ENCODE measurements at regions not wholly inside any gene's neighbourhood (a gene's known extent, or its start where the extent isn't known, plus 50 kb on each side); places are given as distances from the start of the nearest gene placed in this dataset.

GRCh38 chr15:31510057-31510456, 183.4 kb downstream of the KLF13 start:
- DNase-seq (ENCODE audit: low read depth in 2 of 2): no peak

GRCh38 chr15:31511707-31512310, 185.2 kb downstream of the KLF13 start:
- no peak for DNase-seq (ENCODE audit: low read depth in 2 of 2)

- no peak for DNase-seq (ENCODE audit: low read depth in 2 of 2)
Measured at GRCh38 chr15:31513178-31513577, 186.5 kb downstream of the KLF13 start.

GRCh38 chr15:31516440-31516839, 189.8 kb downstream of the KLF13 start:
- no peak for DNase-seq (ENCODE audit: low read depth in 2 of 2)

- no peak for DNase-seq (ENCODE audit: low read depth in 2 of 2)
Measured at GRCh38 chr15:31516874-31517273, 190.2 kb downstream of the KLF13 start.

GRCh38 chr15:31517711-31518110, 191.1 kb downstream of the KLF13 start:
- DNase-seq (ENCODE audit: low read depth in 2 of 2): no peak

- no peak for DNase-seq (ENCODE audit: low read depth in 2 of 2)
Measured at GRCh38 chr15:31522028-31522427, 195.4 kb downstream of the KLF13 start.

GRCh38 chr15:31523027-31523654, 196.5 kb downstream of the KLF13 start:
- no peak for DNase-seq (ENCODE audit: low read depth in 2 of 2)

GRCh38 chr15:31523655-31524049, 197.0 kb downstream of the KLF13 start:
- DNase-seq (ENCODE audit: low read depth in 2 of 2): no peak

GRCh38 chr15:31525185-31525695, 198.6 kb downstream of the KLF13 start:
- no peak for DNase-seq (ENCODE audit: low read depth in 2 of 2)

GRCh38 chr15:31525988-31526665, 199.5 kb downstream of the KLF13 start:
- no peak for DNase-seq (ENCODE audit: low read depth in 2 of 2)

GRCh38 chr15:31526916-31527690, 200.5 kb downstream of the KLF13 start:
- no peak for DNase-seq (ENCODE audit: low read depth in 2 of 2)

GRCh38 chr15:31528846-31529245, 202.2 kb downstream of the KLF13 start:
- no peak for DNase-seq (ENCODE audit: low read depth in 2 of 2)

- DNase-seq (ENCODE audit: low read depth in 2 of 2): no peak
Measured at GRCh38 chr15:31537770-31538592, 211.3 kb downstream of the KLF13 start.

GRCh38 chr15:31540633-31541032, 214.0 kb downstream of the KLF13 start:
- DNase-seq (ENCODE audit: low read depth in 2 of 2): no peak

GRCh38 chr15:31544361-31544760, 217.7 kb downstream of the KLF13 start:
- DNase-seq (ENCODE audit: low read depth in 2 of 2): no peak

- no peak for DNase-seq (ENCODE audit: low read depth in 2 of 2)
Measured at GRCh38 chr15:31545257-31545656, 218.6 kb downstream of the KLF13 start.

GRCh38 chr15:31550211-31550977, 223.8 kb downstream of the KLF13 start:
- no peak for DNase-seq (ENCODE audit: low read depth in 2 of 2)

GRCh38 chr15:31551323-31551722, 224.7 kb downstream of the KLF13 start:
- DNase-seq (ENCODE audit: low read depth in 2 of 2): no peak

GRCh38 chr15:31552482-31553099, 226.0 kb downstream of the KLF13 start:
- no peak for DNase-seq (ENCODE audit: low read depth in 2 of 2)

All from stimulated activated CD4-positive, alpha-beta T cell treated with anti-CD3 and anti-CD28 coated beads, Interleukin-1b, Interleukin-23, amount 100 ng/mL, for 1 hour (primary cell).